AG04449 (cell line): ENCODE measurements at regions not wholly inside any gene's neighbourhood (a gene's known extent, or its start where the extent isn't known, plus 50 kb on each side); places are given as distances from the start of the nearest gene placed in this dataset.

ENCODE experiments used
- CTCF ChIA-PET: fragments of 350-600 bp; formaldehyde crosslinking; extraction: SDS; loops from one replicate; lab custom pipeline; 2021; ENCODE audit warnings: antibody characterized with exemption; lab: Yijun Ruan, JAX
- POLR2A ChIA-PET: fragments of 400-600, 350-600 bp; formaldehyde crosslinking; extraction: SDS; loops from one replicate; lab custom pipeline; 2020; ENCODE audit warnings: antibody characterized with exemption, inconsistent platforms; lab: Yijun Ruan, JAX
- DNase-seq: peaks from one replicate; pipeline ENCODE4 v3.0.0-alpha.2; 2010; ENCODE audit warnings: low read depth, low spot score
- H3K4me3 ChIP-seq: 2 replicates; pipeline ENCODE4 v1.5.1; 2011; ENCODE audit warnings: low read depth, mild to moderate bottlenecking, control low read depth, low read length
- TF ChIP-seq, protein P1 (sequence below): IDR thresholded peaks from one replicate; pipeline ENCODE4 v1.5.1; 2011; ENCODE audit warnings: mild to moderate bottlenecking, moderate library complexity, low read length, control low read depth, inconsistent platforms; ENCODE audit not compliant: insufficient read depth; ENCODE audit errors: missing control alignments

DNA sequence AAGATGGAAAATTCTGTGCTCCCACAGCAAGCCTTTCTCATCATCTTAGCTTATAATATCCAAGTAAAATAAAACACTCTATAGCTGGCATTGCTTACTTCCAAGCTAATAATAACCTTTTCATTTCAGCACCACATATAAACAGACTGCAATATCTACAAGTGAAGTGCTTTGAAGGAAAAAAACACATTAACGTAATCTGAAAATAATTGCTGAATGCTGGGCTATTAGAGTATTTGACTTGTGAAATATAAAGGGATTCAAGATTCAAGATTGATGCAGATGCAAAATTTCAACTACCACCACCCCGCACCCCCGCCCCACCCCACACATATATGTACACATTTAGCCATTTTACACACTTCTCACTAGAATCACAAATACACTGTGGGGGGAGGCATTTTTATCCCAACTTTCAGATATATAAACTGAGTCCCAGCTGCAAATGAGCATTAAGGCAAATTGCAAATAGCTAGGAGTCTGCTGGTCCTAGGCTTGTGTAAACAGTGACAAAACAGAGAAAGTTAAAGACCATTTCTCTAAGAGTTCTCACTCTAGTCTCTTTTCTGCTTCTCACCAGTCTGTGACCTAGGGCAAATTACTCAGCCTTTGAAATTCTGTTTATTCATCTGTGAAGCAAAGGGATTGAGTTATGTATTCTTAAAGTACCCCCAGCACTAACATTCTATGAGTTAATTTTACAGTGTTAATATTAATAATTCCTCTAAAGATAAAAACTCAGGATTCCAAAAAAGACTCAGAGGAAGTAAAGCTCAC lies 489.4 kb downstream of the PRELID2 start:
- POLR2A ChIA-PET, result no interaction called here
- CTCF ChIA-PET, result interaction anchor here (0.6 to 3.0 kb wide), 23 partner anchors 8 to 1142 kb away, joined by 3 to 22 read pairs (median 4); no protein-coding TSS in a partner anchor
- no peak for DNase-seq
- TF ChIP-seq, protein P1, sequence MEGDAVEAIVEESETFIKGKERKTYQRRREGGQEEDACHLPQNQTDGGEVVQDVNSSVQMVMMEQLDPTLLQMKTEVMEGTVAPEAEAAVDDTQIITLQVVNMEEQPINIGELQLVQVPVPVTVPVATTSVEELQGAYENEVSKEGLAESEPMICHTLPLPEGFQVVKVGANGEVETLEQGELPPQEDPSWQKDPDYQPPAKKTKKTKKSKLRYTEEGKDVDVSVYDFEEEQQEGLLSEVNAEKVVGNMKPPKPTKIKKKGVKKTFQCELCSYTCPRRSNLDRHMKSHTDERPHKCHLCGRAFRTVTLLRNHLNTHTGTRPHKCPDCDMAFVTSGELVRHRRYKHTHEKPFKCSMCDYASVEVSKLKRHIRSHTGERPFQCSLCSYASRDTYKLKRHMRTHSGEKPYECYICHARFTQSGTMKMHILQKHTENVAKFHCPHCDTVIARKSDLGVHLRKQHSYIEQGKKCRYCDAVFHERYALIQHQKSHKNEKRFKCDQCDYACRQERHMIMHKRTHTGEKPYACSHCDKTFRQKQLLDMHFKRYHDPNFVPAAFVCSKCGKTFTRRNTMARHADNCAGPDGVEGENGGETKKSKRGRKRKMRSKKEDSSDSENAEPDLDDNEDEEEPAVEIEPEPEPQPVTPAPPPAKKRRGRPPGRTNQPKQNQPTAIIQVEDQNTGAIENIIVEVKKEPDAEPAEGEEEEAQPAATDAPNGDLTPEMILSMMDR, result no peak
- no peak overlapping the region for H3K4me3 ChIP-seq

DNA sequence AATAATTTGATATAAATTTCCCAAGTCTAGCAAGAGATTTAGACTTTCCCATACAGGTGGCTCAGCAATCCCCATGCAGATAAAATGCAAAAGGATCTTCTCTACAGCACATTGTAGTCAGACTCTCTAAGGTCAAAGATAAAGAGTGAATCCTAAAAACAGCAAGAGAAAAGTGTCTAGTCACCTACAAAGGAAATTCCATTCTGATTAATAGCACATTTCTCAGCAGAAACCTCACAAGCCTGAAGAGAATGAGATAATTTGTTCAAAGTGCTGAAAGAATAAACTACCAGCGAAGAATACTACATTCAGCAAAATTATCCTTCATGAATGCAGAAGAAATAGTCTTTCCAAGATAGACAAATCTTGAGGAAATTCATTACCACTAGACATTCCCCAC lies 493.3 kb downstream of the PRELID2 start:
- DNase-seq, result no peak
- CTCF ChIA-PET, result no interaction called here
- TF ChIP-seq, protein P1, result no peak
- H3K4me3 ChIP-seq, result no peak overlapping the region
- POLR2A ChIA-PET, result no interaction called here

DNA sequence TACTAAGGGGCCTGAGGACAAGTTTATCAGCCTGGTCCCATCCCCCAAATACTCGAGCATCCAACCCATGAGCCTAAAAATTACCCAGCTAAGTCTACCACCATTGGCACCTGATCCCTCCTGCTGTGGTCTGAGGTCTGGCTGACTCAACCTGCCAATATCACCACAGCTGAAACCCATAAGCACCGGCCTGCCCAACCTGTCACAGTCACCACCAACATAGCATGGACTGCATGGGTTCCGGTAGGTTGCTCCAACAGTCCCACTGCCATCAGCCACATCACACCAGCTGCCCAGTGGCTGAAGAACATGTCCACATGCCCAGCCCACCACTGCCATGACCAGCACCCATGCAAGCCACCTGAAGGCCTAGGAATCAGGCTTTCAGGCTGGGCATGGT lies 495.0 kb downstream of the PRELID2 start:
- CTCF ChIA-PET, result no interaction called here
- TF ChIP-seq, protein P1, result no peak
- POLR2A ChIA-PET, result no interaction called here
- no peak for DNase-seq
- no peak overlapping the region for H3K4me3 ChIP-seq

DNA sequence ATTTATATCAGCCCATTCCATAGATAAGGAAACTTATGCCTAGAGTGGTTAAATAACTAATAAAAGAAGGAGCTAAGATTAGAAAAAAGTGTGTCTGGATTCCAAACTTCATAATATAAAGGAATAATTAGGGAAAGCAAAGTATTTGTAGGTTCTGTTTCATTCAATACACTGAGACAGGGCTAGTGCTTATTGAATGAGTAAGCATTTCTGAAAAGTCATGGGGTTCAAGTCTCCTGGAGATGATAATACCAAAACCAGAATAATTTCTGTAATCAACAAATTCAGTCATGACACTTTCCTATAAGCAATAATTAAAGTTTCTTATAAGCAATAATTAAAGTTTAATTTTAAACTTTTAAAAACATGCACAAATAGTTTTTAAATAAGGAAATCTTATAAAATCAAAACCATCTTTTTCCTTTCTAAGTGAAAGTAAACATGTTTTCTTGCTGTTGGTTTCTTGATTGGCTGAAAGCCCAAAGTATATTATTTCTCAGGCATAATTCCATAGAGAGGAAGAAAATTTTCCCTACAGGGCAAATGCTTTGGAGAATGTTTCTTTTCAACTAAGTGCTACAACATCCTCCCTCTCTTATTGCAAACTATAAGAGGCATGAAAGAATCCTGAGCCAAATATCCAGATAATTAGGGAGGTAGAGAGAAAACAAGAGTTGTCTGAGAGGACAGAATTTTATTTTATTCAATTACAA lies 510.2 kb downstream of the PRELID2 start:
- CTCF ChIA-PET, result interaction anchor here (2.4 kb wide), 1 partner anchor 22 kb away, joined by 11 read pairs; no protein-coding TSS in a partner anchor
- POLR2A ChIA-PET, result no interaction called here
- H3K4me3 ChIP-seq, result no peak overlapping the region
- no peak for DNase-seq
- TF ChIP-seq, protein P1, result no peak

DNA sequence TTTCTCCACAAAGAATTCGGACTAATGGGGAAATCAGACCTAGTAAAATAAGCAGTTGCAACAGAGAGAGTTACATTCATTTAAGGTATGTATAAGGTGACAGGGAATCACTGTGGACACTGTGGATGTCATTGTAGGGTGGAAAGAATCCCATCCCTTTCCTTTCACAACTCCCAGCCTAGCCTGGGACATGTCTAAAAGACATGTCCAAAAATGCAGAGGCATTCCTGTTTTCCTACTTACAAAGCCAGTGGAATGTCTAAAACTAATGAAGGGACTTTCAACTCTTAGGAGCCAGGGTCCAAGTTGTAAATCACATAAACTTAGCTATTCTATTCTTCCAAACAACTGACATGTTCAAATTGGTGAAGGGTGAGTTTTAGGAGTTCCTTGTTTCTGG lies 511.0 kb downstream of the PRELID2 start:
- POLR2A ChIA-PET, result no interaction called here
- CTCF ChIA-PET, result interaction anchor here (1.4 kb wide), 1 partner anchor 22 kb away, joined by 4 read pairs; no protein-coding TSS in a partner anchor
- no peak for DNase-seq
- no peak overlapping the region for H3K4me3 ChIP-seq
- TF ChIP-seq, protein P1, result no peak

DNA sequence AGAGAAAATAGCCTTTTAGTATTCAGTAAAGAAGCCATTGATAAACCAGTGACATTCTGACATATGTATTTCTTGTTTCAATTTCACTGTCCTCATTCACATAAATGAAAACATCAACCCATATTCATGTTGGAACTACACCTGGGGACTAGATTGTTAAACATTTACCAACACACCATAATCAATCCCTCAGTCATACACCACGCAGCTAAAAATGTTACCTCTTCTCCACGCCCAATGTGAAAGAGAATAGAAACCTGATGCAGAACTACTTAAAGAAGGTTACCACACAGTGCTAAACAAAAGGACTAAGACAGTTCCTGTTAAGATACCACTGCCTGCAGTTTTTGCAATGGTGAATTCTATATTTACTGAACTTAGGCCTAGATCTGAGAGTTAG lies 518.9 kb downstream of the PRELID2 start:
- CTCF ChIA-PET, result interaction anchor here (1.2 kb wide), 1 partner anchor 16 kb away, joined by 3 read pairs; no protein-coding TSS in a partner anchor
- no peak overlapping the region for H3K4me3 ChIP-seq
- TF ChIP-seq, protein P1, result no peak
- DNase-seq, result no peak
- POLR2A ChIA-PET, result no interaction called here
